Breast epithelium (tissue), 3 donors: ENCODE measurements at regions not wholly inside any gene's neighbourhood (a gene's known extent, or its start where the extent isn't known, plus 50 kb on each side); places are given as distances from the start of the nearest gene placed in this dataset.

Experiments used
- POLR2A ChIP-seq: fragments of 450-650 bp; IDR thresholded peaks from one replicate; pipeline ENCODE4 v1.6.1; 2016; ENCODE audit warnings: antibody characterized with exemption, mild to moderate bottlenecking, moderate library complexity
- TF ChIP-seq, protein P1 (sequence below), 3 donors: fragments of 450-650 bp; IDR thresholded peaks; one replicate each; pipeline ENCODE4 v1.5.1; 2016 to 2017; ENCODE audit warnings: antibody characterized with exemption in 3 of 3, mild to moderate bottlenecking in 3 of 3, moderate library complexity in 3 of 3

DNA sequence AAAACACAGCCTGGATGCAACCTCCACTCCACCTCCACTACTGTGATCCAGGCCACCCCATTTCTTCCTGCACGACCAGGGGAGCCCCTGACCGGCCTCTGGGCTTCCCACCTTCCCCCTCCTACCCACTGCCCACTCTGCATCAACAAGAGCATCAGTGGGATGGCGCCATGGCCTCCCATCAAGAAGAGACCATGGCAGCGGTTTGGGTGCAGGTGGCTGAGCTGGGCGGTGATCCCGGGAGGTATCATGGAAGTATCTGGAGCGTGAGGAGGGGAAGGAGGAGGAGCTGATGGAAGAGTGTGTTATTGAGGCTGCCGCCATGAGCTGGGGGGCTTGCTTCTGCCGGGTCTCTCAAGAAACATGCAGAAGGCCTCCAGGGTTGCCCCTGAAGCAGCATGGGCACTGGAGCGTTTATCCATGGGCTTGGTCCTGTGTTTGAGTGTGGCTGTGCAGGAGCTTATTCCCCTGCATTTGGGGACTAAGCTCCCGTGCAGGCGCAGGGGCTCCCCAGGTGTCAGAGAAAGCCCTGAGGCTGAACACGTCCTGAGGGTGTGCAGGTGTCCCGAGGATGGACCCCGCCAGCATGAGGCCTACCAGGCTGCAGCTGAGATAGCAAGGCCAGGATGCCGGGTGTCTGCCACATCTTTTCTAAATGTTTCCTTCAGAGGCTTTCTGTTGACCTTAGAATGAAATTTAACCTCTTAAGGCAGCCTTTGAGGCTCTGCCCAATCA lies 99.2 kb upstream of the PCBD1 start:
- TF ChIP-seq, protein P1, sequence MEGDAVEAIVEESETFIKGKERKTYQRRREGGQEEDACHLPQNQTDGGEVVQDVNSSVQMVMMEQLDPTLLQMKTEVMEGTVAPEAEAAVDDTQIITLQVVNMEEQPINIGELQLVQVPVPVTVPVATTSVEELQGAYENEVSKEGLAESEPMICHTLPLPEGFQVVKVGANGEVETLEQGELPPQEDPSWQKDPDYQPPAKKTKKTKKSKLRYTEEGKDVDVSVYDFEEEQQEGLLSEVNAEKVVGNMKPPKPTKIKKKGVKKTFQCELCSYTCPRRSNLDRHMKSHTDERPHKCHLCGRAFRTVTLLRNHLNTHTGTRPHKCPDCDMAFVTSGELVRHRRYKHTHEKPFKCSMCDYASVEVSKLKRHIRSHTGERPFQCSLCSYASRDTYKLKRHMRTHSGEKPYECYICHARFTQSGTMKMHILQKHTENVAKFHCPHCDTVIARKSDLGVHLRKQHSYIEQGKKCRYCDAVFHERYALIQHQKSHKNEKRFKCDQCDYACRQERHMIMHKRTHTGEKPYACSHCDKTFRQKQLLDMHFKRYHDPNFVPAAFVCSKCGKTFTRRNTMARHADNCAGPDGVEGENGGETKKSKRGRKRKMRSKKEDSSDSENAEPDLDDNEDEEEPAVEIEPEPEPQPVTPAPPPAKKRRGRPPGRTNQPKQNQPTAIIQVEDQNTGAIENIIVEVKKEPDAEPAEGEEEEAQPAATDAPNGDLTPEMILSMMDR (IDR thresholded peaks at IDR 0.05) = no peak
- TF ChIP-seq POLR2A = no peak
